Stimulated activated naive CD8-positive, alpha-beta T cell treated with anti-CD3 and anti-CD28 coated beads, Interleukin-15, amount 100 ng/mL, for 72 hours (primary cell): ENCODE measurements at regions not wholly inside any gene's neighbourhood (a gene's known extent, or its start where the extent isn't known, plus 50 kb on each side); places are given as distances from the start of the nearest gene placed in this dataset.

Experiments used
- ATAC-seq: fragments of 150-1000 bp; cut with Tn5 transposase; 2 replicates; pipeline ENCODE4 v1.10.0; 2021; ENCODE audit warnings: mild to moderate bottlenecking, moderate library complexity
- DNase-seq, 2 donors: peaks; one replicate each; pipeline ENCODE4 v3.0.0; 2021 to 2022
- H3K27ac Mint-ChIP-seq, 2 donors: one replicate each; pipeline ENCODE4 v1.8.0; 2022; ENCODE audit warnings: mild to moderate bottlenecking in 2 of 2, mixed read lengths in 2 of 2, moderate library complexity in 2 of 2
- H3K27me3 Mint-ChIP-seq: one replicate; pipeline ENCODE4 v1.8.0; 2022; ENCODE audit warnings: mixed read lengths
- H3K4me1 Mint-ChIP-seq: one replicate; pipeline ENCODE4 v1.8.0; 2022; ENCODE audit warnings: mild to moderate bottlenecking, mixed read lengths
- H3K4me3 Mint-ChIP-seq, 2 donors: one replicate each; pipeline ENCODE4 v1.8.0; 2022; ENCODE audit warnings: mild to moderate bottlenecking in 2 of 2, mixed read lengths in 2 of 2, moderate library complexity in 1 of 2
- H3K9me3 Mint-ChIP-seq, 2 donors: one replicate each; pipeline ENCODE4 v1.8.0; 2022; ENCODE audit warnings: mixed read lengths in 2 of 2

GRCh38 chr11:133600306-133600705 lies 68.0 kb upstream of the OPCML start:
- H3K4me3 Mint-ChIP-seq: no peak overlapping the region
- no peak for DNase-seq
- H3K27ac Mint-ChIP-seq: no peak overlapping the region
- no peaks in the 10 kb centered on the region for H3K4me1 Mint-ChIP-seq
- no peaks in the 10 kb centered on the region for H3K27me3 Mint-ChIP-seq
- no peak for ATAC-seq
- H3K9me3 Mint-ChIP-seq: peaks cover 0 to 5% of the 10 kb centered on the region in 2 donors

- DNase-seq (no peak), ATAC-seq (no peak)
- Mint-ChIP-seq H3K27me3 (no peaks in the 10 kb centered on the region), H3K27ac (no peak overlapping the region), H3K9me3 (peaks cover 0 to 10% of the 10 kb centered on the region in 2 donors), H3K4me3 (no peak overlapping the region), H3K4me1 (no peaks in the 10 kb centered on the region)
Measured at GRCh38 chr11:133598906-133599305, 66.6 kb upstream of the OPCML start.

- Mint-ChIP-seq H3K4me3 (no peak overlapping the region), H3K27ac (no peak overlapping the region), H3K4me1 (no peaks in the 10 kb centered on the region), H3K9me3 (peaks cover 0 to 10% of the 10 kb centered on the region in 2 donors), H3K27me3 (no peaks in the 10 kb centered on the region)
- ATAC-seq: no peak
- DNase-seq: no peak
Measured at GRCh38 chr11:133597236-133597635, 64.9 kb upstream of the OPCML start.

- Mint-ChIP-seq H3K27me3 (no peaks in the 10 kb centered on the region), H3K4me3 (no peak overlapping the region), H3K27ac (peak overlapping the region in 1 of 2 donors; percentile 77), H3K4me1 (no peaks in the 10 kb centered on the region), H3K9me3 (peaks cover 0 to 5% of the 10 kb centered on the region in 2 donors)
- DNase-seq: no peak
- no peak for ATAC-seq
Measured at GRCh38 chr11:133595998-133596590, 63.8 kb upstream of the OPCML start.

- ATAC-seq (no peak), DNase-seq (no peak)
- Mint-ChIP-seq H3K27me3 (no peaks in the 10 kb centered on the region), H3K4me1 (no peaks in the 10 kb centered on the region), H3K27ac (no peak overlapping the region), H3K9me3 (peaks cover 0 to 5% of the 10 kb centered on the region in 2 donors), H3K4me3 (no peak overlapping the region)
Measured at GRCh38 chr11:133593036-133593435, 60.7 kb upstream of the OPCML start.

GRCh38 chr11:133586903-133587517 lies 54.7 kb upstream of the OPCML start:
- DNase-seq (no peak), ATAC-seq (no peak)
- Mint-ChIP-seq H3K4me1 (no peaks in the 10 kb centered on the region), H3K4me3 (no peak overlapping the region), H3K27me3 (no peaks in the 10 kb centered on the region), H3K27ac (no peak overlapping the region), H3K9me3 (peaks cover 0 to 5% of the 10 kb centered on the region in 2 donors)

GRCh38 chr11:133582750-133583149 lies 50.4 kb upstream of the OPCML start:
- DNase-seq (no peak), ATAC-seq (no peak)
- H3K9me3 Mint-ChIP-seq: peaks cover 3 to 5% of the 10 kb centered on the region in 2 donors
- no peaks in the 10 kb centered on the region for H3K4me1 Mint-ChIP-seq
- H3K4me3 Mint-ChIP-seq: no peak overlapping the region
- H3K27me3 Mint-ChIP-seq: no peaks in the 10 kb centered on the region
- H3K27ac Mint-ChIP-seq: no peak overlapping the region

GRCh38 chr11:133582326-133582725 lies 50.0 kb upstream of the OPCML start:
- no peaks in the 10 kb centered on the region for H3K27me3 Mint-ChIP-seq
- ATAC-seq (no peak), DNase-seq (no peak)
- H3K4me1 Mint-ChIP-seq: no peaks in the 10 kb centered on the region
- H3K4me3 Mint-ChIP-seq: no peak overlapping the region
- H3K9me3 Mint-ChIP-seq: peaks cover 3 to 5% of the 10 kb centered on the region in 2 donors
- no peak overlapping the region for H3K27ac Mint-ChIP-seq
